SK-N-SH treated with all-trans-retinoic acid at 6 μM for 48 hours (cell line): ENCODE measurements at regions not wholly inside any gene's neighbourhood (a gene's known extent, or its start where the extent isn't known, plus 50 kb on each side); places are given as distances from the start of the nearest gene placed in this dataset.

Experiments
- ARNTL ChIP-seq: fragments of 450-650 bp; formaldehyde crosslinking; IDR thresholded peaks from 2 replicates; pipeline ENCODE4 v1.5.0; 2020; ENCODE audit warnings: low read depth, mild to moderate bottlenecking, moderate library complexity, borderline replicate concordance
- RARB ChIP-seq: fragments of 250-450 bp; sonication (Bioruptor Pico); IDR thresholded peaks from 2 replicates; pipeline ENCODE4 v1.8.0; 2021; ENCODE audit warnings: mild to moderate bottlenecking, moderate library complexity
- TOX ChIP-seq: fragments of 250-450 bp; sonication (Bioruptor Pico); IDR thresholded peaks from 2 replicates; pipeline ENCODE4 v1.8.0; 2021; ENCODE audit warnings: mild to moderate bottlenecking, moderate library complexity, borderline replicate concordance
- ZNF8 ChIP-seq: fragments of 450-650 bp; formaldehyde crosslinking; IDR thresholded peaks from 2 replicates; pipeline ENCODE4 v1.5.0; 2020; ENCODE audit warnings: mild to moderate bottlenecking, moderate library complexity

GRCh38 chr18:40917056-40917455 is 1038.0 kb upstream of the PIK3C3 start:
- no peak for TF ChIP-seq RARB
- TF ChIP-seq ARNTL (CRISPR knock-in tag): no peak
- TF ChIP-seq ZNF8 (CRISPR knock-in tag): no peak
- no peak for TF ChIP-seq TOX (CRISPR knock-in tag)
